Body of pancreas (tissue), 4 donors: ENCODE measurements at regions not wholly inside any gene's neighbourhood (a gene's known extent, or its start where the extent isn't known, plus 50 kb on each side); places are given as distances from the start of the nearest gene placed in this dataset.

ENCODE experiments used
- ATAC-seq: fragments of 150-250 bp; one replicate; pipeline ENCODE4 v1.9.1; 2016
- DNase-seq, 4 donors: peaks; one replicate each; pipeline ENCODE4 v3.0.0-alpha.2; 2019
- H3K27ac ChIP-seq, 4 donors: fragments of 200-600 bp; sonication (generic); 1 replicate in 3 of 4; 2 replicates in 1 of 4; pipeline versions ENCODE4 v1.5.1 to v1.6.1; 2016 to 2019; ENCODE audit warnings: mild to moderate bottlenecking in 1 of 4, mixed read lengths in 1 of 4, moderate library complexity in 1 of 4
- H3K27me3 ChIP-seq, 2 donors: fragments of 200-600 bp; sonication (generic); one replicate each; pipeline ENCODE4 v1.6.0; 2016; ENCODE audit warnings: mild to moderate bottlenecking in 1 of 2
- H3K36me3 ChIP-seq, 2 donors: fragments of 200-600 bp; sonication (generic); replicated peaks in 1 of 2; 2 replicates each; pipeline ENCODE4 v1.5.1; 2016; ENCODE audit warnings: low read depth in 2 of 2; ENCODE audit not compliant: insufficient read depth in 1 of 2
- H3K4me1 ChIP-seq: fragments of 200-600 bp; sonication (generic); one replicate; pipeline ENCODE4 v1.6.0; 2016
- H3K4me3 ChIP-seq, 2 donors: fragments of 200-600 bp; sonication (generic); 1 replicate in 1 of 2; 2 replicates in 1 of 2; pipeline ENCODE4 v1.5.1; 2016 to 2019
- H3K9me3 ChIP-seq, 3 donors: fragments of 200-600 bp; sonication (generic); 1 replicate in 2 of 3; 2 replicates in 1 of 3; pipeline ENCODE4 v1.5.1; 2016
- POLR2A ChIP-seq, 3 donors: fragments of 450-650 bp; IDR thresholded peaks; one replicate each; pipeline ENCODE4 v1.6.1; 2016; ENCODE audit warnings: antibody characterized with exemption in 3 of 3, mild to moderate bottlenecking in 2 of 3
- WGBS, 2 donors: methylation state at CpG; one replicate each; pipeline ENCODE4 v1.1.5; 2017; 5-methylcytosine and 5-hydroxymethylcytosine counted together
- intact Hi-C: fragments of 100-400 bp; cut with DNase I; formaldehyde crosslinking; loops from one replicate; pipeline ENCODE4 v1.15.1; 2023
- TF ChIP-seq, protein P1 (sequence below), 7 experiments: fragments of 450-650 bp in 4 of 7; fragments of 200-600 bp in 3 of 7; sonication (generic) in 3 of 7; IDR thresholded peaks; one replicate each; pipeline ENCODE4 v1.5.1; 2016 to 2019; ENCODE audit warnings: antibody characterized with exemption in 7 of 7

GRCh38 chr13:99446242-99446641, 55.0 kb upstream of the TM9SF2 start:
- WGBS, 2 donors: 58 to 59% methylated on average over 9 of the region's 9 CpGs
- ATAC-seq (no peak), DNase-seq (no peak)
- Histone ChIP-seq H3K36me3 (no peaks in the 10 kb centered on the region), H3K27me3 (no peaks in the 10 kb centered on the region), H3K4me1 (no peaks in the 10 kb centered on the region), H3K27ac (no peak overlapping the region), H3K9me3 (no peaks in the 10 kb centered on the region), H3K4me3 (no peak overlapping the region)
- no peak for TF ChIP-seq POLR2A (IDR thresholded peaks at IDR 0.05)
- TF ChIP-seq, protein P1, sequence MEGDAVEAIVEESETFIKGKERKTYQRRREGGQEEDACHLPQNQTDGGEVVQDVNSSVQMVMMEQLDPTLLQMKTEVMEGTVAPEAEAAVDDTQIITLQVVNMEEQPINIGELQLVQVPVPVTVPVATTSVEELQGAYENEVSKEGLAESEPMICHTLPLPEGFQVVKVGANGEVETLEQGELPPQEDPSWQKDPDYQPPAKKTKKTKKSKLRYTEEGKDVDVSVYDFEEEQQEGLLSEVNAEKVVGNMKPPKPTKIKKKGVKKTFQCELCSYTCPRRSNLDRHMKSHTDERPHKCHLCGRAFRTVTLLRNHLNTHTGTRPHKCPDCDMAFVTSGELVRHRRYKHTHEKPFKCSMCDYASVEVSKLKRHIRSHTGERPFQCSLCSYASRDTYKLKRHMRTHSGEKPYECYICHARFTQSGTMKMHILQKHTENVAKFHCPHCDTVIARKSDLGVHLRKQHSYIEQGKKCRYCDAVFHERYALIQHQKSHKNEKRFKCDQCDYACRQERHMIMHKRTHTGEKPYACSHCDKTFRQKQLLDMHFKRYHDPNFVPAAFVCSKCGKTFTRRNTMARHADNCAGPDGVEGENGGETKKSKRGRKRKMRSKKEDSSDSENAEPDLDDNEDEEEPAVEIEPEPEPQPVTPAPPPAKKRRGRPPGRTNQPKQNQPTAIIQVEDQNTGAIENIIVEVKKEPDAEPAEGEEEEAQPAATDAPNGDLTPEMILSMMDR (IDR thresholded peaks at IDR 0.05): no peak
- intact Hi-C loops: no loop called here

DNA sequence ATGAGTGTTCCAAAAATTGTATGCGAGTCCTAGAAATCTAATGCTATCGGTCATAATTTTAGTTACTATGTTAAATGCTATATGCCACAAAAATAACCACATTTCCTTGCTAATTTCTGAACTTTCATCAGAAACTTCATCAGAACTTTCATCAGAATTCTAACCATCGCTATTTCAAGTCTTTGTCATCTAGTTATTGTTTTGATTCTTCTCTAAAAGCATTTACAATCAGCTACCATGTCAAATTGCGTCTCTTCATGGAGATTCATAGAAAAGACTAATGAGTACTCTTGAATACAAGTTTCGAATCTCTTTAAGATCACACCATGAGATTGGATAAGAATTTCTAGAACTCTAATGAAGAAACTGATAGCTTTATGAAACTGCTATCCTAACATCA, 52.7 kb upstream of the TM9SF2 start:
- WGBS, 2 donors: 86 to 92% methylated on average over 5 of the region's 5 CpGs

GRCh38 chr13:99450416-99450815, 50.9 kb upstream of the TM9SF2 start:
- no peak for TF ChIP-seq POLR2A (IDR thresholded peaks at IDR 0.05)
- TF ChIP-seq, protein P1 (IDR thresholded peaks at IDR 0.05): no peak
- Histone ChIP-seq H3K36me3 (no peaks in the 10 kb centered on the region), H3K4me1 (no peaks in the 10 kb centered on the region), H3K9me3 (peaks cover 0 to 6% (median 0%) of the 10 kb centered on the region in 3 donors), H3K27me3 (no peaks in the 10 kb centered on the region), H3K4me3 (no peak overlapping the region), H3K27ac (no peak overlapping the region)
- intact Hi-C loops: no loop called here
- no peak for ATAC-seq
- DNase-seq: no peak

More for the DNA sequence above, 52.7 kb upstream of the TM9SF2 start:
- Histone ChIP-seq H3K4me1 (no peaks in the 10 kb centered on the region), H3K27me3 (no peaks in the 10 kb centered on the region), H3K36me3 (no peaks in the 10 kb centered on the region), H3K9me3 (no peaks in the 10 kb centered on the region), H3K27ac (no peak overlapping the region), H3K4me3 (no peak overlapping the region)
- DNase-seq (no peak), ATAC-seq (no peak)
- TF ChIP-seq POLR2A (IDR thresholded peaks at IDR 0.05): no peak
- TF ChIP-seq, protein P1 (IDR thresholded peaks at IDR 0.05): no peak
- intact Hi-C loops: no loop called here
